ENCODE measurements at regions not wholly inside any gene's neighbourhood (a gene's known extent, or its start where the extent isn't known, plus 50 kb on each side); places are given as distances from the start of the nearest gene placed in this dataset.
A peak's percentile ranks its signal among the peaks of the same experiment; 100 is the strongest.
"Not testable (repeated sequence)": the region's sequence is repeated elsewhere in the genome, so short reads cannot be mapped to it uniquely, and the experiment has no call there.

DNA sequence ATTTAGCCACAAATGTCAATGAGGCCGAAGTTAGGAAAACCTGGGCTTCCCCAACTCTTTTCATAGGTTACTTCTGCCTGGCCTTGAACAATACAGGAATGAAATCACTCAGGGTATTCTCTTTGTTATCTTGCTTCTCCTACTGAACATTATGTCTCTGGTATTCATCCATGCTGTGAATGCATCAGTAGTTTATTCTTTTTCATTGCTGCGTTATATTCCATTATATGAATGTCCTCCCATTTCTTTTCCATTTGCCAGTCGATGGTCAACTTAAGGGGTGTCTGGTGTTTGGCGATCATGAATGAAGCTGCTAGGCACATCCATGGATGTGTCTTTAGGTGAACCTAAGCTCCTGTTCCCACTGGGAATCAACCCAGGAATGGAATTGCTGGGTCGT, 128.3 kb downstream of the CRLF3 start:
- H3K4me3 ChIP-seq (ENCODE audit: control insufficient read depth, low read depth, low read length) = no peak overlapping the region
- TF ChIP-seq, protein P1, sequence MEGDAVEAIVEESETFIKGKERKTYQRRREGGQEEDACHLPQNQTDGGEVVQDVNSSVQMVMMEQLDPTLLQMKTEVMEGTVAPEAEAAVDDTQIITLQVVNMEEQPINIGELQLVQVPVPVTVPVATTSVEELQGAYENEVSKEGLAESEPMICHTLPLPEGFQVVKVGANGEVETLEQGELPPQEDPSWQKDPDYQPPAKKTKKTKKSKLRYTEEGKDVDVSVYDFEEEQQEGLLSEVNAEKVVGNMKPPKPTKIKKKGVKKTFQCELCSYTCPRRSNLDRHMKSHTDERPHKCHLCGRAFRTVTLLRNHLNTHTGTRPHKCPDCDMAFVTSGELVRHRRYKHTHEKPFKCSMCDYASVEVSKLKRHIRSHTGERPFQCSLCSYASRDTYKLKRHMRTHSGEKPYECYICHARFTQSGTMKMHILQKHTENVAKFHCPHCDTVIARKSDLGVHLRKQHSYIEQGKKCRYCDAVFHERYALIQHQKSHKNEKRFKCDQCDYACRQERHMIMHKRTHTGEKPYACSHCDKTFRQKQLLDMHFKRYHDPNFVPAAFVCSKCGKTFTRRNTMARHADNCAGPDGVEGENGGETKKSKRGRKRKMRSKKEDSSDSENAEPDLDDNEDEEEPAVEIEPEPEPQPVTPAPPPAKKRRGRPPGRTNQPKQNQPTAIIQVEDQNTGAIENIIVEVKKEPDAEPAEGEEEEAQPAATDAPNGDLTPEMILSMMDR (conservative IDR thresholded peaks at IDR 0.05; ENCODE audit: control insufficient read depth, insufficient read depth, low read depth, low read length) = no peak
- no peak for DNase-seq (ENCODE audit: low read depth)

DNA sequence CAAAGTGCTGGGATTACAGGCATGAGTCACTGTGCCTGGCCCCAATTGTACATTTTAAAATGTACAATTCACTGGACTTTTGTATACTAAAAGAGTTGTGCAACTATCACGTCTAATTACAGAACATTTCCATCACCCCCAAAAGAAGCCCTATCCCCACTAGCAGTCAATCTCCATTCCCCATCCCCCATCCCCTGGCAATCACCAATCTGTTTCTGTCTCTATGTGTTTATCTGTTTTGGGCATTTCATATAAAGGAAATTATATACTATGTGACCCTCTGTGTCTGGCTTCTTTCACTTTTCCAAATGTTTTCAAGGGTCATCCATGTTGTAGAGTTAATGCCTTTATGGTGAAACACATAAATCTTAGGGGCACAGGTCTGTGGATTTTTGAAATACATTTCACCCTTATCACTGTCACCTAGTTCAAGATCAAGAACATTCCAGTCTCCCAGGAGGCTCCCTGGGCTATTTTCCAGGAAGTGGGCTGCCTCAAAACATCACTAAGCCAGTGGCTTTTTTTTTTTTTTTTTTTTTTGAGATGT, 129.2 kb downstream of the CRLF3 start:
- not testable (repeated sequence) for H3K4me3 ChIP-seq (ENCODE audit: control insufficient read depth, low read depth, low read length)
- peak; percentile 53 for DNase-seq (ENCODE audit: low read depth)

DNA sequence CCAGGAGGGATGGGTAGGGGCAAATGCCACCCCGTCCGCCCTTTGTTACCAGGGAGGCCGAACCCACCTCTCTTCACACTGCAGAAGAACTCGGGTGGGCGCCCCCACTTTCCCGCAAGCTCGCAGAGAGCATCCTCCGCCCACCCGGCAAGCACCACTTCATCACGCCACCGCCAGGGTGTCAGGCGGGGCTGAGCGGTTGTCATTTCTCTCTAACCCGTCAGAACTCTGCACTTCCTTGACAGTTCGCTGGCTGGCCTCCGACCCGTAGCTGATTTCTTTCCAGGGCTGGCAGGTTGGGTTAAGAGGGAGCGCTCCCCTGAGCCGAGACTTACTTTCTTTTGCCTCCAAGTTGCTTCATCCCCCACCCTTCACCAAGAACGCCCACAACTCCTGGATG, 130.7 kb downstream of the CRLF3 start:
- DNase-seq (ENCODE audit: low read depth) = not testable (repeated sequence)

DNA sequence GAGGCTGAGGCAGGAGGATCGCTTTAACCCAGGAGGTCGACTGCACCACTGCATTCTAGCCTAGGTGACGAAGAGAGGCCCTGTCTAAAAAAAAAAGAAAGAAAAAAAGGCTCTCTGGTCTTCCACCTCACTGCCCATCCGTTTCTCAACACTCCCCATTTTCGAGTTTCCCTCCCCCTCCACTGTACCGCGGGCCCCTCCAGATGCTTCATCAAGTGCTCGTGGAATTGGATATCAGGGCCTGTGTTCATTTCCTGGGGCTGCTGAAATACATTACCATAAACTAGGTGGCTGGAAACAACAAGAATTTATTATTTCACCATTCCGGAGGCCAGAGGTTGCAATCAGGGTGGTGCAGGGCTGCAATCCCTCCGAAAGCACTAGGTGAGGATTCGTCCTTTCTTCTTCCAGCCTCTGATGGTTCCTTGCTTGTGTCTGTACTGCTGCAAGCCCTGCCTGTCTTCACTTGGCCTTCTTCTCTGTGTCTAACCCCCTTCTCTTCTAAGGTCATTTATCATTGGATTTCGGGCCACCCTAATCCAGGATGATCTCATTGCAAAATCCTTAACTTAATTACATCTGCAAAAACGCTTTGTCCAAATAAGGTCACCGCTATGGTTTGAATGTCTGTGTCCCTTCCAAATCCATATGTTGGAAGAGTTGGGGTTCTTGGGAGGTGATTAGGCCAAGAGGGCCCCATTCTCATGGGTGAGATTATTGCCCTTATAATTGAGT, 135.1 kb downstream of the CRLF3 start:
- DNase-seq (ENCODE audit: low read depth); H3K4me3 ChIP-seq (ENCODE audit: control insufficient read depth, low read depth, low read length): not testable (repeated sequence)

More for the DNA sequence above, 130.7 kb downstream of the CRLF3 start:
- not testable (repeated sequence) for H3K4me3 ChIP-seq (ENCODE audit: control insufficient read depth, low read depth, low read length)

DNA sequence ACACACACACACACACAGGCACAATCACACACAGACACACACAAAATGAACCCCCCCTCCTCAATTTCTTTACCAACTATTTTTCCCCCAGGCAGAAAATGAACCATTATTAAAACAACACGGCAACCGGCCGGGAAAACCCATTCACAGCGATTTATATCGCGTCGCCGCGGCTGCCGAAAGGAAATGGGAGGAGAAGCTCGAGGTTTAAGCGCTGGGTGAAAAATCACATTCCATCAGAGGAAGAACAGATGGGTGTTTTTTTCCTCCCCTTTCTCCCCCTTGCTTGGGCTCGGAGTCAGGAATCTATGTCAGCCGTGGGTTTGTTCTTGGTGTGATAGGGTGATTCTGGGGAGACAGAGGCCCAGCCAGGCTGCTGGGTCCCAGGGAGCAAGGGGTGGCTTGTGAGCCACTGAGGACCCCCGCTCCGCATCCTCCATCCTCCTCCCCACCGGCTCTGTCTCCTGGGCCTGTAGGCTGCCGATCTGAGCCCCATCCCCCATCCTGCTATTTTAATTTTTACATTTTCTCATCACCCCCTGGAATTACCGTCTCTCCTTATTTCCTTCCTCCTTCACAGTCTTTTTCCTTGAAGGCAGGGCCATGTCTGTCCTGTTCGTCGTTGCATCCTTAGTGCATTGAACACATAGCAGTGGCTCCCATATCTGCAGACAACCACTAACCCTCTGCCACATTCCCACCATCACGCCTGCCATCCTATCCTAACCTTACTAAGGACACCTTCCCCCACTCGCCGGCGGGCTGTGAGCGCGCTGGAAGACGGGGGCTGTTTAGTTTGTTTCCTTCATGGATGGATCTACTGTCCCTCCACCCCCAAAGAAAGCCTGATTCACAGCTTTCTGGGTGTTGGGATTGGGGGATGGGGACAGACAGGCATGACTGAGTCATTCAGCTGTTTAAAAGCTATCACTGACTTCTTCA, 137.7 kb downstream of the CRLF3 start:
- not testable (repeated sequence) for H3K4me3 ChIP-seq (ENCODE audit: control insufficient read depth, low read depth, low read length)
- peak; percentile 15 for DNase-seq (ENCODE audit: low read depth)

DNA sequence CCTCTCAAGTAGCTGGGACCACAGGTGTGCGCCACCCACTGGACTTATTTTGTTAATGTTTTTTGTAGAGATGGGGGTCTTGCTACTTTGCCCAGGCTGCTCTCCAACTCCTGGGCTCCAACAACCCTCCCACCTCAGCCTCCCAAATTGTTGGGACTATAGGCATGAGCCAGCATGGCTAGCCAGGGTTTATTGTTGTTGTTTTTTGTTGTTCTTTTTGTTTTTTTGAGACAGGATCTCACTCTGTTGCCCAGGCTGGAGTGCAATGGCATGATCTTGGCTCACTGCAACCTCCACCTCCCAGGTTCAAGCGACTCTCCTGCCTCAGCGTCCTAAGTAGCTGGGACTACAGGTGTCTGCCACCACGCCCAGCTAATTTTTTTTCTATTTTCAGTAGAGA, 142.2 kb downstream of the CRLF3 start:
- DNase-seq (ENCODE audit: low read depth); H3K4me3 ChIP-seq (ENCODE audit: control insufficient read depth, low read depth, low read length): not testable (repeated sequence)

DNA sequence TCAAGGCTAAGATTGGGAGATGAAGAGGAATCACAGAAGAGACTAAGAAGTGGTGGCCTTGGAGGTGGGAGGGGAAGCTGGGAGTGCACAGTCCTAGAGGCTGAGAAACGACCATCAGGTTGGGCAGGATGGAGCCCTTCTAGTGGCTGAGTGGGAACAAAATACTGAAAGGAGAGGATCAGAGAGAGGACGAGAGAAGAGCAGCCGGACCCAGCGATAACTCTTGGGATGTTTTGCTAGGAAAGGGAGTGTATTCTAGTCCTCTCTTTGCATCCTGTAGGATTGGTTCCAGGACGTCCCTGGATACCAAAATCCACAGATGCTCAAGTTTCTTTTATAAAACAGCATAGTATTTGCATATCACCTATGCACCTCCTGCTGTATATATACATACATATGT, 143.8 kb downstream of the CRLF3 start:
- H3K4me3 ChIP-seq (ENCODE audit: control insufficient read depth, low read depth, low read length); DNase-seq (ENCODE audit: low read depth): not testable (repeated sequence)

DNA sequence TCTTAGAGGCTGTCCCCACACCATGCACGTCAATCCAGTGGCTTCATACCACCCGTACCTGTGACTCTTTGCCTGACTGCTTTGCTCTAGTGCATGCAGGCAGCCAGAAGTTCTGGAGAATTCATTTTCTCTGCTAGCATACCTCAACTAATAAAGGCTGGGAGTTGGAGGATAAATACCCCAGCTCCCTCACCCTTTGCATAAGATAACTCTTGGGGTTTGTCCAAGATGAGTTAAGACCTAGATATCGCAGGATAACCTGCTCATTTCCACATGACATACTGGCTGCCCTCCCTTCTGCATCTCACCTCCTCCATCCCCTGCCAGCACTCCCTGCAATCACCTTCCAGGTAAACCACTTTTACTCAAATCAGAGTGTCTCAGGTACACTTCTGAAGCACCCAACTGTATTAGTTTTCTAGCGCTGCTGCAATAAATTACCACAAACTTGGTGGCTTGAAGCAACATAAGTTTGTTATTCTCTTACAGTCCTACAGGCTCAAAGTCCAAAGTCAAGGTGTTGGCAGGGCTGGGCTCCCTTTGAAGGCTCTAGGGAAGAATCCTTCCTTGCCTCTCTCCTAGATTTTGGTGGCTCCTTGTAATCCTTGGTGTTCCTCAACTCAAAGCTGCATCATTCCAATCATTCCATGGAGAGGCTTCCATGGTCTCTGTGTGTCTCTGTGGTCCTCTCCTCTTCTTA, 146.8 kb downstream of the CRLF3 start:
- no peak for DNase-seq (ENCODE audit: low read depth)
- H3K4me3 ChIP-seq (ENCODE audit: control insufficient read depth, low read depth, low read length) = no peak overlapping the region
- TF ChIP-seq, protein P1 (conservative IDR thresholded peaks at IDR 0.05; ENCODE audit: control insufficient read depth, insufficient read depth, low read depth, low read length) = no peak

DNA sequence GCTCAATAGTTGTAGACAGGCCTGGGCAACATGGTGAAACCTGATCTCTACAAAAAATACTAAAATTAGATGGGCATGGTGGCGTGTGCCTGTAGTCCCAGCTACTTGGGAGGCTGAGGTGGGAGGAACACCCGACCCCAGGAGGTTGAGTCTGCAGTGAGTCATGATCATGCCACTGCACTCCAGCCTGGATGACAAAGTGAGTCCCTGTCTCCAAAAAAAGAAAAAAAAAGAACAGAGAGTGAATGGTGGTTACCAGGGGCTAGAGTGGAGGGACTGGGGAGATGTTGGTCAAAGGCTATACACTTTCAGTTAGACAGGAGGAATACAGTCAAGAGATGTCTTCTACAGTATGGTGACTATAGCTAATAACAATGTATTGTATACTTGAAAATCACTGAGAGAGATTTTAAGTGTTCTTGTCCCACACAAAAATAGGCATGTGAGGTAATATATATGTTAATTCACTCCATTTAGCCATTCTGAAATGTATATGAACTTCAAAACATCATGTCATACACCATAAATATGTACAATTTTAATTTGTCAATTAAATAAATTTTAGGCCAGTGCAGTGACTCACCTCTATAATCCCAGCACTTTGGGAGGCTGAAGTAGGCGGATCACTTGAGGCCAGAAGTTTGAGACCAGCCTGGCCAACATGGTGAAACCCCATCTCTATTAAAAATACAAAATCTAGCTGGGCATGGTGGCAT, 148.6 kb downstream of the CRLF3 start:
- H3K4me3 ChIP-seq (ENCODE audit: control insufficient read depth, low read depth, low read length); DNase-seq (ENCODE audit: low read depth): not testable (repeated sequence)

DNA sequence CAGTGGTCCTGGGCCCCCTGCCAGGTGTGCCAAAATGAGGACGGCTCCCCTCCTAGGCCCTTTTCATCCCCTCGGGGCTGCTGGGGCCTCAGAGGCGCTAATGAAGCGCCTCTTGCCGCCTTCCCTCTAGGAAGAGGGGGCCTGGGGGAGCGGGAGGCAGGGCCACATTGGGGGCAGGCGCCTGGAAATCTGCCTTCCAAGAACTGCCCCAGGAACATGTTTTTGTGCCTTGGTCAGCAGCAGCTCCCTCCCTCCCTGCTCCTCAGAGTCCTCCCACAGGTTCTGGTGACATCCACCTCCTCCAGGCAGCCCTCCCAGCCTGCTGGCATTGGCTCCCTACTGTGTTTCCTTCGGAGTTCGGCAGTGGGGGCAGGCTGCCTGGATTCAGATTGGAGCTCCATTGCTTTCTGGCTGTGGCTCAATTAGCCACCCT, 155.3 kb downstream of the CRLF3 start:
- DNase-seq (ENCODE audit: low read depth); H3K4me3 ChIP-seq (ENCODE audit: control insufficient read depth, low read depth, low read length): not testable (repeated sequence)

DNA sequence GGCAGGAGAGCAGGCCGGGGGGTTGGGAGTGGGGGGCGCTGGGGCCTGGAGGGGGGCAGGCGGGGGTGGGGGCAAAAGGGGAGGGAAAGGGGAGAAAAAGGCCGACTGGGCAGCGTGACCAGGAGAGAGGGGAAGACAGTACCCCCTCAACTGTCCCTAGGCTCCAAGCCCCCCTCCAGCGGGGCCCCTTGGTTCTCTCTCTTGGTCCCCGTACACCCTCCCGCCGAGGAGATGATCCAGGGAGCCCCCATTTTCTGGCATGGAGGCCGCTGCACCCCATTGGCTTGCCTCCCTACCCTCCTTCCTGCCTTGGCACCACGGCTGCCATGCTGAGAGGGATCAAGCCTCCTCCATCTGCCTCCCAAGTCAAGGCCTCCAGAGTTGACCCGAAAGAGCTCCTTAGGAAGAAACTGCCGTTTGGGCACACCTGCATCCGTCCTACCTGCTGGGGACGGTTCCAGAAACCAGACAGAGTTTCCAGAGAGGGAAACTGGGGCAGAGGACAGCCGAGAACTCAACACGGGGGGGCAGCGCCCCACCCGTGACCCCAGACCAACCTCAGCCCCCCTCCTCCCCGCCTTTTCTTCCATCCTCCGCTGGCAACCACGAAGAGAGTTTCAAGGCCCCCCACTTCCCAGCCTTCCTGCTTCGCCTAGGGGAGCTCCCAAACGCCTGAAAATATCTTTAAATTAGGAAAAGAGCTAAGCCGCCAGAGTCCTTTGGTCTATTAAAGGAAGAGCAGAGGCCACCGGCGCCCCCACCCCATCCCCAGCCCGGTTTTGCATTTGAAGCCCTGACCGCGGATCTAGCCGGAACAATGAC, 155.9 kb downstream of the CRLF3 start:
- not testable (repeated sequence) for H3K4me3 ChIP-seq (ENCODE audit: control insufficient read depth, low read depth, low read length)

DNA sequence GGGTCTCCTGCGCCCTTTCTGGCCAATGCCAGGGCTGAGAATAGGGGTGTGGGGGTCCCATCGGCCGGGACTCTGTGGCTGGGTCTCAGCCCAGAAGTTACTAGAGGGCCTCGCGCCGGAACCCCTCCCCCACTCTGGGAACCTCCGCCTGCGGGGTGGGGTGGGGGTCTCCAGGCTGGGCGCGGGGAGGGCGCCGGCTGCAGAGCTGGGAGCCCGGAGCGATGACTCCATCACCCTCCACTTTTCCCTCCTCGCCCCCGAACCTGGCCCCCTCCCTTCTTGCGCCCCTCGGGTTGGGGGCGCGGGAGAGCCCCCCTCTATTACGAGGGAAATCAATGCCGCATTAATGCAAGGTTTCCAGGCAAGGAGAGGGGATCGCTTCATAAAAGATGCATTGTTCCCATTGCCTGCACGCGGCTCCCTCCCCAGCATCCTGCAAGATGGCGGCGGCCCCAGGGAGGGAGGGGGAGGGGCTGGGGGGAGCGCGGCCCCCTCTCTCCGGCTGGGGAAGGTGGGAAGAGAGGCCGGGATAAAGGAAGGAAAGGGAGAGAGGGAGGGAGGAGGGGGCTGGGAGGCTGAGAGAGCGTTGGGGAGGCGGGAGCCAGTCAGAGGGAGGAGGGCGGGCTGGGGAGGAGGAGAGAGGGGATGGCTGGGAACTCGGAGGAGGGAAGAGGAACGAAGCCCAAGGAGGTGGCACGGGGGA, 156.7 kb downstream of the CRLF3 start:
- H3K4me3 ChIP-seq (ENCODE audit: control insufficient read depth, low read depth, low read length) = peak overlapping the region; percentile 30
- DNase-seq (ENCODE audit: low read depth) = peak; percentile 71

More for the DNA sequence above, 155.9 kb downstream of the CRLF3 start:
- DNase-seq (ENCODE audit: low read depth) = not testable (repeated sequence)

DNA sequence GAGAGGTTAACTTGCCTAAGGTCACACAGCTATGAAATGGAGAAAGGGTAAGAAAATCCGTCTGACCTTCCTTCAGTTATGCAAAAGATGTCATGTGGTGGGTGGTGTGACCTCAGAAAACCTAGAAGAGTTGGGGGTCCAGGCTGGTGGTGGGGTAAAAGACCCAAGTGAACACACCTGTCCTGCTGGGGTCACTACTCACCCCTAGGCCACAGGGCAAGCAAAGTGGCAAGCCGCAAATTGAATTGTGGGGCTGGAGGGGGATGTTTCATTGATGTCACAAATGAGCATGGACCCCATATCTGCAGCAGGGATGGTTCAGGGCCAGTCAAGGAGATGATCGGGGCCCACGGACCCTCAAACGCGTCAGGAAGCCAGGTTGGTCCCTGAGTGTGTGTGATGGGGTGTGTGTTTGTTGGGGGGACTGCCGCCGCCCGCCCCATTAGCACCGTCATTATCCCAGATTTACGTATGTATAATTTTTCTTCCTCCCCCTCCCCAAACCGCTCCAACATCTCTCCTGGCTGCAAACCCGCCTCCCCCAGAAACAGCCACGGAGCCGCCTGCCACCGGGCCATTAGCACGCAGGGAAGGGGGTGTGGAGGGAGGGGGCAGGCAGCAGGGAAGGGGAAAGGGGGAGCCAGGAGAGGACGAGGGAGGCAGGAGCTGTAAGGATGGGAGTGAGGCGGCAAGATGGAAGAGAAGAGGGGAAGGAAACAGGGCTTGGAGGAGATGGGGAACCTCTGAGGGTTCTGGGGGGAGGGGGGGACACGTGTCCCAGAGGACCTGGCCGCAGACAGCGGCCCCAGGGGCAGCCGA, 157.4 kb downstream of the CRLF3 start:
- peak overlapping the region; percentile 28 for H3K4me3 ChIP-seq (ENCODE audit: control insufficient read depth, low read depth, low read length)

More for the DNA sequence above, 157.4 kb downstream of the CRLF3 start:
- not testable (repeated sequence) for DNase-seq (ENCODE audit: low read depth)

Data from fibroblast of mammary gland (primary cell).